GM21515 (cell line): ENCODE measurements at regions not wholly inside any gene's neighbourhood (a gene's known extent, or its start where the extent isn't known, plus 50 kb on each side); places are given as distances from the start of the nearest gene placed in this dataset.

Experiments
- ATAC-seq: cut with Tn5 transposase; IDR thresholded peaks from one replicate; pipeline ENCODE4 v1.9.1; 2021; ENCODE audit not compliant: unreplicated experiment

GRCh38 chr11:123378096-123378495, 52.0 kb upstream of the GRAMD1B start:
- no peak for ATAC-seq

DNA sequence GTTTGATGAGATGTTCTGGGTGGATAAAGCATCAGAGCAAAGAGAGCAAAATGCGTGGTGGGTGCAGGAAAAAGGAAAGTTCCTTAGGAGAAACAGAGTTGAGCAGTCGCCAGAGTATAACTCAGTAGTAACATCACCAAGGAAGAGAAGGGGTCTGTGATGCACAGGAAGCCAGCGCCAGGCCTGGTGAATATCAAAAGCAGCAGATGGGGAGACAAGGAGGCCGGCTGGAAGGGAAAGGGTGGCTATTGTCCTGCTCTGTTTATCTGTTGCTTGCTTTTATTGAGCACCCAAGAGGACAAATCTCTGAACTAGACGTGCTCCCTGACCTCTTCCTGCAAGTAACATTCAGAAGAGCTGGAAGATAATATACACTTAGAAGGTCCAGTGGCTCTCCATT, 52.7 kb upstream of the GRAMD1B start:
- no peak for ATAC-seq

GRCh38 chr11:123375832-123376231, 54.2 kb upstream of the GRAMD1B start:
- ATAC-seq = no peak

DNA sequence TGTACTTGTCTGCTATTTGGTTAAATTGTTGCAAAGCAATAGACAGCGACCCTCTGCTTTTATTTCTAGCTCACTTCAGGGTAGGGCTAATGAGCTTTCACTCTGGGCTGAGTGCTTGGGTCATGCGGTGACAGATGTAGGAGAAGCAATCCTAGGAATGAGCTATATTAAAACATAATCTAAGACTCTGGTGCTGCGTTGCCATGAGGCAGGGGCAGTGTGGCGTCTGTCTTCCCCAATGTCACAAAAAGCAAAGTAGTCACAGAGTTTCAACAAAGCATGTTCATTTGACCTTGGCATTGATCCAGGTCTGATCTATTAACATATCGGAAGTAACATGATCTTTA, 55.5 kb upstream of the GRAMD1B start:
- ATAC-seq = no peak

DNA sequence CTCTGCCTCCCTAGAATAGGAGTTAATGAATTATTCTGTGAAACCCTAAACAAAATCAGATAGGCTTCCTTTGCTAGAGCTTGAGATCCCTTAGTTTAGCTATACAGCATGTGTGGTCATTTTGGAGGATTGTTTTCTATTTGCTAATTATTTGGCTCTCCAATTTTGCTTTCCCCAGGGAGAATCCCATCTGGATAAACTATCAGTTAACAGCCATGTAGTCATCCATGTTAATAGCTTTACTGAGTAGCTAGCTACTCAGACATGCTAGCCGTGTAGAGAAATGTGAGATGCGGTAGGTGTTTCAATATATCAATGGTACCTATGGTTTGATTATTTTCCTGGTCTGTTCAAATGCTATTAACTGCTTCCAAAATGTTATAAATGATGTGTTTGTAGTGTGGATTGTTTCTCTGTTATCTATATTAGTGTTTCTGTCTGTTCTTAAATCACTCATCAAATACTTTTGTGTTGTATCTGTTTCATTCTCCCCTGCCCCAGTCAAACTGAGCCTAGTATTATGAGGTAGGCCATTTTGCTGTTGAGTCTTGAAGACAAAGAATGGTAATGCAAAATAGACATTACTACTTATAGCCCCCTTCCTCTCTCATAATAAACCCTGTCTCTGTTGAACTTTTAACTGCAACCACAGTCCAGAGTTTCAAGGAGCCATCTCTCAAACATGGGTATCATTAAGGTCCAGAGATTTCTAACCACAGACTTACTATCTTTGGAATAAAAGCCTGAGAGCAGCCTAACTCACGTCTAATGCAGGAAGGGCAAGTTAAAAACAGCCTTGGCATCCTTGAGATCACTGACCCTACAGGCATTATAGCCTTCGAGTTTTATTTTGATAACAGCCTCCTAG, 56.1 kb upstream of the GRAMD1B start:
- no peak for ATAC-seq

GRCh38 chr11:123371506-123372297, 58.4 kb upstream of the GRAMD1B start:
- no peak for ATAC-seq

GRCh38 chr11:123366924-123367323, 63.1 kb upstream of the GRAMD1B start:
- ATAC-seq = no peak

- ATAC-seq = no peak
These were observed 64.1 kb upstream of the GRAMD1B start for GRCh38 chr11:123365955-123366354.

DNA sequence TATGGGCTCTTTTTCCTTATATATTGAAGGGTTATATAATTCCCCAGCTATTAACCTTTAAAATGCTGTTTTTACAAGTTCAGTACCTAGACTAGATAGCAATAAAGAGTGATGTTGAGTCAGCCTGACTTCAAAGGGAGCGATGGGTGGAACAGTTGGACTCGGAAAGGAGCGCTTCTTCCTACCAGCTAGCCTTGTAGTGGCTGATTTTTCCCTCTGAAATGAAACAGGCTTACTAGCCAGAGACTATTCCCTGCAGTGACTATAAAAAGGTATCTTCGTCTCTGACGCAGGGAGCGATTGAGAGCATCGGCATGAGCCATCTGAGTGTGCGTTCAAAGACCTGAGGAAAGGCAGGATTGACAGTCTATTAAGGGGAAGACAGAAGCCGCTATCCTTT, 66.0 kb upstream of the GRAMD1B start:
- no peak for ATAC-seq

GRCh38 chr11:123363556-123363955, 66.5 kb upstream of the GRAMD1B start:
- no peak for ATAC-seq

DNA sequence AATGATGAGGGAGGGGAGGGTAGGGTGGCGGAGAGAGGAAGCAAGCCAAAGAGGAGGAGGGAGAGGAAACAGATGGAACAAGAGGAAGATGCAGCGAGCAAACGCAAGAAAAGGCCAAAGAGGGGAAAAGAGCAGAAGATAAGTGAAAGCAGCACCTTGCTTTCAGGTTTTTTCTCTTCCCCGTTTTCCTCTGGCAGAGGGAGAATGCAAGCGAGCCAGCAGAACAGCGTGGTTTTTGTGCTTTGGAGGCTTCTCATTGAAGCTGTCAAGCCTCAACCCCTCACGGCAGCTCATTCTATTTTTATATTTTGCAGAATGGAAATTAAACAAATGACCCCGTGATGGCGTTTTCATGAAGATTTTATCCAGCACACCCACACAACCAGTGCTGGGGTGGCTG, 67.1 kb upstream of the GRAMD1B start:
- no peak for ATAC-seq

- ATAC-seq = no peak
These were observed 67.9 kb upstream of the GRAMD1B start for GRCh38 chr11:123362186-123362585.

- ATAC-seq = no peak
These were observed 69.0 kb upstream of the GRAMD1B start for GRCh38 chr11:123361110-123361509.

GRCh38 chr11:123360267-123360936, 69.7 kb upstream of the GRAMD1B start:
- no peak for ATAC-seq

- peak; percentile 74 for ATAC-seq
These were observed 71.9 kb upstream of the GRAMD1B start for GRCh38 chr11:123357990-123358827.

GRCh38 chr11:123357353-123357989, 72.6 kb upstream of the GRAMD1B start:
- no peak for ATAC-seq

GRCh38 chr11:123356539-123356938, 73.5 kb upstream of the GRAMD1B start:
- ATAC-seq = no peak

GRCh38 chr11:123354371-123354975, 75.6 kb upstream of the GRAMD1B start:
- ATAC-seq = no peak

- no peak for ATAC-seq
These were observed 78.7 kb upstream of the GRAMD1B start for GRCh38 chr11:123351375-123351774.

GRCh38 chr11:123349382-123349781, 80.7 kb upstream of the GRAMD1B start:
- ATAC-seq = no peak
